NCI-H345 treated with DMSO at 0.1 percent for 48 hours (cell line): ENCODE measurements at regions not wholly inside any gene's neighbourhood (a gene's known extent, or its start where the extent isn't known, plus 50 kb on each side); places are given as distances from the start of the nearest gene placed in this dataset.
"Not testable (repeated sequence)": the region's sequence is repeated elsewhere in the genome, so short reads cannot be mapped to it uniquely, and the experiment has no call there.

Experiments used
- DNase-seq: peaks from one replicate; lab custom pipeline; 2025; ENCODE audit not compliant: unreplicated experiment; lab: John Stamatoyannopoulos, UW

- no peak for DNase-seq
Measured at GRCh38 chr20:20797521-20798310, 85.3 kb upstream of the RALGAPA2 start.

GRCh38 chr20:20796766-20797440, 84.5 kb upstream of the RALGAPA2 start:
- no peak for DNase-seq

- DNase-seq: no peak
Measured at GRCh38 chr20:20795721-20796120, 83.3 kb upstream of the RALGAPA2 start.

DNA sequence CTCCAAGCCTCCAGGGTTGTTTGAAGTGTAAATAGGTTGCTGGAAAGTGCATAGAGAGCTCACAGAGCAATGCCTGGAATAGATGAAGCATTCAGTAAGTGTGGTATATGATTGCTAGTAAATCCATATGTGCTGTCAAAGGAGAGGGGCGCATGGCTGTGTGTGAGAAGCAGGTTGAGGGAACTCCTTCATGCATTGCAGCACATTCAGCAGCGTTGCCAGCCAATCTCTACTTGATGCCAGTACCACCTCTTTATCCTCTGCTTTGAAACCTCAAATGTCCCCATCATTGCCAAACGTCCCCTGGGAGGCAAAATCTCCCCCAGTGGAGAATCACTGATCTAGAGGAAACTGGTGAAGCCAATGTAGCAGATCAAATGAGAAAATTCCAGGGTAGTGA, 82.7 kb upstream of the RALGAPA2 start:
- no peak for DNase-seq

DNA sequence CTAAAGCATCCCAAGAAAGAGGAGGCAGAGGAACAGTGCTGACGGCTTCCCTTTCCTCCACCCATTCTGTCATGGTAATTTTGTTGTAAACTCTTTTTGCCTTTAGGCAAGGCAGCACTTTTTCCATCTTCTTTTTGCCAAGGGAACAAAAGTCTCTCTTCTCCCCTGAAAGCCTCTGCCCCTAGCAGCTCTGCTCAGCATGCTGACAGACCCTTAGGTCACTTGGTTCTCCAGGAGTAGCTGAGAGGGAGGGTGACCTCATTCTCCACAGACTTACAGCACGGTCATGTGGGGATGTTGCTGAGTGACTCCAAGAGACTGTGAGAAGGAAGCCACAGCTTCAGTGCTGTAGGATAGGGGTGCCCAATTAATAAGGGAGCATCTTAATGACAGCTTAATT, 81.1 kb upstream of the RALGAPA2 start:
- no peak for DNase-seq

DNA sequence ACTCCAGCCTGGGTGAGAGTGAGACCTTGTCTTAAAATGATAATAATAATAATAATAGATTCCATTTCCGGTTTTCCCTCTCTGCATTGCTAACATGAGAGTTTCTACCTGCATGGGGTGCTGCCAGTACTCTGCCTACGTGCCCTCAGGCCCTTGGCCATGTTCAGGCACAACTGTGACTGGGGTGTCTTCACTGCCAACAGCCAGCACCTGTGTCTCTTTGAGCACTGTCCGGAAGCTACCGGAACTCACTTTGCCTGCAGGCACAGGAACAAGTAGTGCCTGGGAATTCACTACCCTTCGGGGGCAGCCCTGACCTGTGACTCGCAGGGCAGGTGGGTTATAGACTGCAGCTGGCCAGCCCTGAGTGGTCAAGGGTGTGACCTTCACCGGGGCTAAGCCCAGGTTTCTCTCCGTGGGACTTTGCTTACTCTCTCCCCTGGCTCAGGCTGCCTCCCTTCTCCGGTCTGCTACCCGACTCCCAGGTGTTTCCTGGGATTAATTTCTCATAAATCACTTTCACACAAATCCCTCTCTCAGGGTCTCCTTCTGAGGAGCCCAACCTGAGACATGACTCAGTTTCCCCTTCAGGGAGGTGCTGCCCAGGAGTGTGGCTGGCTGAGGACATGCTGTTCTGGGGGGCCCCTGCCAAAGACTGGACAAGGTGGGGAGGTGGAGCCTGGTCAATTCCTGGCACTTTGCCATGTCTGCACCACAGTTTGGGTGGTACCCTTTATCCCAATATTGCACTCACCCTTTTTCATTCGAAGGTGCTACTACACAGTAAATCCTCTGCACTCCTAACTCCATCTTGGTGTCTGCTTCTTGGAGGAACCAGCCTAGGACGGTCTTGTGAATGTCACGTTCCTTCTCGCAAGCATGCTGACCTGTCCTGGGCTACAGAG, 79.5 kb upstream of the RALGAPA2 start:
- DNase-seq: no peak

DNA sequence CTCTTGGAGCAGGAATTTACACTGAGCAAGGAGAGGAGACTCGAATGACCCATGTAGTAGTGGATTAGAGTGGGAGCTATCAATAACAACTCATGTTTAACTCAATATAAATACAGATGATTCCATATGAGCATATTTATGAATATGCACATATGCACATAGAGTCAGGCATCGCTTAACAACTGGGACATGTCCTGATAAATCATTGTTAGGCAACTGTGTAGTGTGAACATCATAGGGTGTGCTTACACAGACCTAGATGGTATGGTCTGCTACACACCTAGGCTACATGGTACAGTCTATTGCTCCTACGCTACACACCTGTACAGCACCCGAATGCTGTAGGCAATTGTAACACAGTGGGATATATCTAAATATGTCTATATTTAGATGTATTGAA, 75.9 kb upstream of the RALGAPA2 start:
- no peak for DNase-seq

- DNase-seq: no peak
Measured at GRCh38 chr20:20786428-20786827, 74.0 kb upstream of the RALGAPA2 start.

DNA sequence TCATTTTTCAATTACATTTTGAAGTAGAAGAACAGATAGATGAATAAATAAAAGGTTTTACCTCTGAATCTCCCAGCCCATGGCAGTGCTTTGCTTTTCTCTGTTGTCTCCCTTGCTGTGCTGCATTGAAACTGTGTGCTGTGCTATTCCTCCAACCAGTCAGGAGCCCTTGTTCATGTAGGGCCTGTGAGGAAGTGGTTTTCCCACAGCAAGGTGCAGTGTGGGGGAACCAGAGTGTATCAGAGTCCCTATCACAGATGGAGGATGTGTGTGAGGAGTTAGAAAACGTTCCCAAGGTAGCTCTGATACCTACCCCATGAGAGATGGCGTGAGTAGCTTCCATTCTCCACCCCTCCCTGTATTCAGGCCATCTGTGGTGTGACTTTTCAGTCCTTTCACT, 72.8 kb upstream of the RALGAPA2 start:
- no peak for DNase-seq

DNA sequence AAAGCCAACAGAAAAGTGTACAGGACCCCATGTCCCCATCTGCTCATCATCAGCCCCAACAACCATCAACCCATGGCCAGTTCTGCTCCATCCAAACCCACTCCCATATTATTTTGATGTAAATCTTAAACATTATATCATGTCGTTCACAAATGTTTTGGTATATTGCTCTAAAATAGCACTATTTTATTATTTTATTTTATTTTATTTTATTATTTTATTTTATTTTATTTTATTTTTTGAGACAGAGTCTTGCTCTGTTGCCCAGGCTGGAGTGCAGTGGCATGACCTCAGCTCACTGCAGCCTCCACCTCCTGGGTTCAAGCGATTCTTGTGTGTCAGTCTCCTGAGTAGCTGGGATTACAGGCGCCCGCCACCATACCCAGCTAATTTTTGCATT, 72.0 kb upstream of the RALGAPA2 start:
- DNase-seq: not testable (repeated sequence)

- DNase-seq: no peak
Measured at GRCh38 chr20:20783450-20783849, 71.0 kb upstream of the RALGAPA2 start.

GRCh38 chr20:20782755-20783154, 70.3 kb upstream of the RALGAPA2 start:
- no peak for DNase-seq

DNA sequence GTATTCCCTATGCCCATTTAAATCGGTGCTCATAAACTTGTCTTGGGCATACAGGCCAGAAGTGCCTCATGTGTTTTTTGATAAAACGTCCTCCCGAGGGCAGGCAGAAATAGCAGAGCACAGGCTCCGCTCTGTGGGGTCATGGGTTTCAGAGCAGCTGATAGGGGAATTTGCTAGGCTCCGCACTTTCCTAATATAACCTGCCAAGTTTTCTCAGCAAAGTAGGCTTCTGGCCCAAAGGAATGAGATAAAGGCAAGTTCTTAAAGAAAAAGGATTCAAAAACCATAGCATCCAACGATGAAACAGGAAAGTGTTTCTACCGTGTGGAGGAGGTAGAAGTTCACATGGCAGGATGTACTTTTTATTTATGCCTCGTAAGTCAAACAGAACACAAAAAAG, 69.8 kb upstream of the RALGAPA2 start:
- DNase-seq: no peak

GRCh38 chr20:20781029-20781428, 68.6 kb upstream of the RALGAPA2 start:
- DNase-seq: no peak

- no peak for DNase-seq
Measured at GRCh38 chr20:20780127-20780824, 67.8 kb upstream of the RALGAPA2 start.

GRCh38 chr20:20778676-20779075, 66.2 kb upstream of the RALGAPA2 start:
- DNase-seq: no peak

GRCh38 chr20:20772497-20773085, 60.1 kb upstream of the RALGAPA2 start:
- peak; percentile 3 for DNase-seq

DNA sequence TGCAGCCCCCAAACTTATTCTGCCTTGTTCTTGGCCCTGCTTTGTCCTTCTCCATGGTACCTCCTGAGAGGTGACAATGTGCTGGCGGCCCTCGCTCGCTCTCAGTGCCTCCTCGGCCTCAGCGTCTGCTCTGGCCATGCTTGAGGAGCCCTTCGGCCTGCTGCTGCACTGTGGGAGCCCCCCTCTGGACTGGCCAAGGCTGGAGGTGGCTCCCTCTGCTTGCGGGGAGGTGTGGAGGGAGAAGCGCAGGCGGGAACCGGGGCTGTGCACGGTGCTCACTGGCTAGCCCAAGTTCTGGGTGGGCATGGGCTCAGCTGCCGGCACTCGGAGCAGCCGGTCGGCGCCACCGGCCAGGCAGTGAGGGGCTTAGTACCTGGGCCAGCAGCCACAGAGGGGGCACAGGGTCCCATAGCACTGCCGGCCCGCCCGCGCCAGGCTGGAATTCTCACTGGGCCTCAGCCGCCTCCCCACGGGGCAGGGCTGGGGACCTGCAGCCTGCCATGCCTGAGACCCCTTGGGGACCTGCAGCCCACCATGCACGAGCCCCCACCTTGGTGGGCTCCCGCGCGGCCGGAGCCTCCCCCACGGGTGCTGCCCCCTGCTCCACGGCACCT, 55.9 kb upstream of the RALGAPA2 start:
- no peak for DNase-seq

DNA sequence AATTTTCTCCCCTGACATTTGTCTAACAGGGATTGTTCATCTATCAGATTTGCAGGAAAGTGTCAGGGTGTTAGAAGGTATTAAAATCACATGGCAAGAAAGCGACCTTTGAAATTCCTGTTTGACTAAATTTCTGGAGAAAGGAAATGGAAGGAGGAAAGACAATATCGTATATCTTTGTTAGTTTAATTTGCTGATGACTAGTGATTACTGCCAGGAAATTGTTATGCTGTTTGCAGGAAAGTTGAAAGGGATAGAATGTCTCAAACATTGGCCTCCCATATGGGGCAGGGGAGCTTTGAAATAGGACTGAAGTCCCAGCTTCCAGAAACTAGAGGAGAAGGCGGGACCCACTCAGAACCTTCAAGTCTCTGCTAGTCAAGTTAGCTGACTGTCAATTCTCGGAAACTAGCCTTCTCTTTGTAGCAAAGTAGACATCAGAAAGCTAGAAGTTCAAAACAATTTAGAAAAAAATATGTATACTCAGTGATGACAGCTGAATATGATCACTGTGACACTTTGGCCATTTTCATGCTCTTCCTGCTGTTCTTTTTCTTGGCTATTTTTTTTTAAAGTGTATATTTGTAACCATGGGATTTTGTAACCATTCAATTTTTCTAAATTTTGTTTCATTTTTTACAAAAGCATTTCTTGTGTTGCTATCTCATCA, 53.4 kb upstream of the RALGAPA2 start:
- no peak for DNase-seq

- DNase-seq: no peak
Measured at GRCh38 chr20:20763650-20764049, 51.2 kb upstream of the RALGAPA2 start.
